GM20000 (cell line): ENCODE measurements at regions not wholly inside any gene's neighbourhood (a gene's known extent, or its start where the extent isn't known, plus 50 kb on each side); places are given as distances from the start of the nearest gene placed in this dataset.
"Not testable (repeated sequence)": the region's sequence is repeated elsewhere in the genome, so short reads cannot be mapped to it uniquely, and the experiment has no call there.

Experiments
- DNase-seq: peaks from one replicate; pipeline ENCODE4 v3.0.0; 2012; ENCODE audit warnings: low spot score
- CTCF ChIP-seq: IDR thresholded peaks from 2 replicates; pipeline ENCODE4 v1.5.1; 2012; ENCODE audit warnings: mild to moderate bottlenecking, control low read depth; ENCODE audit errors: extremely low read depth, missing control alignments

- DNase-seq = no peak
- TF ChIP-seq CTCF = no peak
These were observed 326.6 kb upstream of the LRRC4C start for GRCh38 chr11:41786087-41786486.

GRCh38 chr11:41788177-41788576 lies 328.7 kb upstream of the LRRC4C start:
- TF ChIP-seq CTCF = no peak
- no peak for DNase-seq

- no peak for DNase-seq
- no peak for TF ChIP-seq CTCF
These were observed 329.9 kb upstream of the LRRC4C start for GRCh38 chr11:41789376-41789775.

- DNase-seq = no peak
- no peak for TF ChIP-seq CTCF
These were observed 335.6 kb upstream of the LRRC4C start for GRCh38 chr11:41795004-41795403.

GRCh38 chr11:41799754-41800153 lies 340.3 kb upstream of the LRRC4C start:
- DNase-seq = no peak
- no peak for TF ChIP-seq CTCF

GRCh38 chr11:41803895-41804294 lies 344.4 kb upstream of the LRRC4C start:
- no peak for DNase-seq
- TF ChIP-seq CTCF = no peak

- TF ChIP-seq CTCF = no peak
- no peak for DNase-seq
These were observed 356.9 kb upstream of the LRRC4C start for GRCh38 chr11:41816396-41816795.

GRCh38 chr11:41824287-41824686 lies 364.8 kb upstream of the LRRC4C start:
- DNase-seq = not testable (repeated sequence)
